ENCODE measurements at regions not wholly inside any gene's neighbourhood (a gene's known extent, or its start where the extent isn't known, plus 50 kb on each side); places are given as distances from the start of the nearest gene placed in this dataset.

GRCh38 chr7:88437132-88437531 lies 130.4 kb upstream of the STEAP4 start:
- intact Hi-C loops (cut with DNase I) = no loop called here
- H3K36me3 ChIP-seq = no peaks in the 10 kb centered on the region
- no peaks in the 10 kb centered on the region for H3K9me3 ChIP-seq
- H3K27me3 ChIP-seq = no peaks in the 10 kb centered on the region
- H3K27ac ChIP-seq = no peak overlapping the region
- no peak for DNase-seq
- no peaks in the 10 kb centered on the region for H3K4me1 ChIP-seq (ENCODE audit: insufficient read depth)
- no peak overlapping the region for H3K4me3 ChIP-seq
- TF ChIP-seq POLR2A (IDR thresholded peaks at IDR 0.05) (no peak), EP300 (IDR thresholded peaks at IDR 0.05) (no peak), CTCF (IDR thresholded peaks at IDR 0.05) (no peak)

- Histone ChIP-seq H3K9me3 (no peaks in the 10 kb centered on the region), H3K27me3 (no peaks in the 10 kb centered on the region), H3K4me1 (ENCODE audit: insufficient read depth) (no peaks in the 10 kb centered on the region), H3K36me3 (no peaks in the 10 kb centered on the region), H3K4me3 (no peak overlapping the region), H3K27ac (no peak overlapping the region)
- intact Hi-C loops (cut with DNase I) = no loop called here
- DNase-seq = no peak
- no peak for TF ChIP-seq POLR2A (IDR thresholded peaks at IDR 0.05)
- no peak for TF ChIP-seq CTCF (IDR thresholded peaks at IDR 0.05)
- TF ChIP-seq EP300 (IDR thresholded peaks at IDR 0.05) = no peak
- 44 to 81% (median 69%) methylated on average over 2 of the region's 2 CpGs for WGBS, 3 donors
These were observed 125.6 kb upstream of the STEAP4 start for GRCh38 chr7:88432301-88432700.

GRCh38 chr7:88431882-88432281 lies 125.2 kb upstream of the STEAP4 start:
- WGBS, 3 donors = 60 to 65% (median 63%) methylated on average over 4 of the region's 4 CpGs
- Histone ChIP-seq H3K36me3 (no peaks in the 10 kb centered on the region), H3K9me3 (no peaks in the 10 kb centered on the region), H3K27me3 (no peaks in the 10 kb centered on the region), H3K4me3 (no peak overlapping the region), H3K4me1 (ENCODE audit: insufficient read depth) (no peaks in the 10 kb centered on the region), H3K27ac (no peak overlapping the region)
- no peak for DNase-seq
- intact Hi-C loops (cut with DNase I) = no loop called here
- TF ChIP-seq EP300 (IDR thresholded peaks at IDR 0.05) (no peak), CTCF (IDR thresholded peaks at IDR 0.05) (no peak), POLR2A (IDR thresholded peaks at IDR 0.05) (no peak)

GRCh38 chr7:88429382-88429781 lies 122.7 kb upstream of the STEAP4 start:
- Histone ChIP-seq H3K4me1 (ENCODE audit: insufficient read depth) (no peaks in the 10 kb centered on the region), H3K27ac (no peak overlapping the region), H3K27me3 (no peaks in the 10 kb centered on the region), H3K36me3 (no peaks in the 10 kb centered on the region), H3K9me3 (no peaks in the 10 kb centered on the region), H3K4me3 (no peak overlapping the region)
- intact Hi-C loops (cut with DNase I) = no loop called here
- no peak for DNase-seq
- TF ChIP-seq POLR2A (IDR thresholded peaks at IDR 0.05) (no peak), EP300 (IDR thresholded peaks at IDR 0.05) (no peak), CTCF (IDR thresholded peaks at IDR 0.05) (no peak)
- 78 to 89% (median 86%) methylated on average over 2 of the region's 2 CpGs for WGBS, 3 donors

GRCh38 chr7:88402529-88402928 lies 95.8 kb upstream of the STEAP4 start:
- 91 to 93% (median 92%) methylated on average over 5 of the region's 5 CpGs for WGBS, 3 donors
- no peak for DNase-seq

More at GRCh38 chr7:88402529-88402928, 95.8 kb upstream of the STEAP4 start:
- H3K36me3 ChIP-seq = no peaks in the 10 kb centered on the region
- intact Hi-C loops (cut with DNase I) = no loop called here
- H3K9me3 ChIP-seq = no peaks in the 10 kb centered on the region
- no peak overlapping the region for H3K4me3 ChIP-seq
- H3K4me1 ChIP-seq (ENCODE audit: insufficient read depth) = no peaks in the 10 kb centered on the region
- no peaks in the 10 kb centered on the region for H3K27me3 ChIP-seq
- no peak overlapping the region for H3K27ac ChIP-seq
- no peak for TF ChIP-seq POLR2A (IDR thresholded peaks at IDR 0.05)
- no peak for TF ChIP-seq CTCF (IDR thresholded peaks at IDR 0.05)
- no peak for TF ChIP-seq EP300 (IDR thresholded peaks at IDR 0.05)

Data from ovary (tissue), 7 donors.